HL-60 (cell line): ENCODE measurements at regions not wholly inside any gene's neighbourhood (a gene's known extent, or its start where the extent isn't known, plus 50 kb on each side); places are given as distances from the start of the nearest gene placed in this dataset.

Source experiments
- DNase-seq, 2 experiments: peaks; one replicate each; pipeline ENCODE4 v3.0.0-alpha.2; 2010 to 2020; ENCODE audit warnings: low read depth in 1 of 2, low spot score in 1 of 2
- H3K27ac ChIP-seq: fragments of 250-450 bp; sonication (Bioruptor Pico); replicated peaks from 2 replicates; pipeline ENCODE4 v1.5.1; 2020; ENCODE audit warnings: mild to moderate bottlenecking, moderate library complexity
- H3K27me3 ChIP-seq: fragments of 250-450 bp; sonication (Bioruptor Pico); 2 replicates; pipeline ENCODE4 v1.5.1; 2021; ENCODE audit warnings: mild to moderate bottlenecking, moderate library complexity; ENCODE audit not compliant: insufficient read depth, poor library complexity, severe bottlenecking
- H3K4me3 ChIP-seq: replicated peaks from 2 replicates; pipeline ENCODE4 v1.5.1; 2011; ENCODE audit warnings: mild to moderate bottlenecking, control low read depth, low read length; ENCODE audit not compliant: insufficient read depth
- CTCF ChIP-seq: IDR thresholded peaks from one replicate; pipeline ENCODE4 v1.5.1; 2011; ENCODE audit warnings: low read length, control low read depth, inconsistent platforms; ENCODE audit not compliant: insufficient read depth
- GABPA ChIP-seq: IDR thresholded peaks from 2 replicates; pipeline ENCODE4 v1.6.1; 2012; ENCODE audit warnings: low read depth
- POLR2AphosphoS5 ChIP-seq: IDR thresholded peaks from 2 replicates; pipeline ENCODE4 v1.6.1; 2012; ENCODE audit warnings: low read depth
- REST ChIP-seq: IDR thresholded peaks from 2 replicates; pipeline ENCODE4 v1.6.1; 2012; ENCODE audit warnings: low read depth; ENCODE audit not compliant: insufficient replicate concordance
- SPI1 ChIP-seq: IDR thresholded peaks from 2 replicates; pipeline ENCODE4 v1.6.1; 2012; ENCODE audit warnings: low read depth, mild to moderate bottlenecking, borderline replicate concordance

GRCh38 chr3:72447059-72447946 lies 400.9 kb downstream of the SHQ1 start:
- H3K27me3 ChIP-seq: no peaks in the 10 kb centered on the region

GRCh38 chr3:72446218-72447058 lies 401.8 kb downstream of the SHQ1 start, which contains the start of gene RYBP:
TSS of gene RYBP (minus strand) at chr3:72446621.
- Histone ChIP-seq H3K4me3 (peak within 1 kb of the TSS; percentile 83), H3K27ac (peak within 1 kb of the TSS; percentile 76), H3K27me3 (no peaks in the 10 kb centered on the region)
- peak in 1 of 2 experiments; percentile 14 for DNase-seq
- peak; percentile 30; the same call in 1 of the 2 replicates for TF ChIP-seq GABPA
- no peak for TF ChIP-seq SPI1

More at GRCh38 chr3:72447059-72447946, 400.9 kb downstream of the SHQ1 start:
- Histone ChIP-seq H3K4me3 (peak overlapping the region; percentile 83), H3K27ac (peak overlapping the region; percentile 56)
- peak; percentile 62 to 84 for DNase-seq
- TF ChIP-seq GABPA (no peak), SPI1 (no peak), REST (no peak), POLR2AphosphoS5 (no peak), CTCF (no peak)

- no peaks in the 10 kb centered on the region for H3K27me3 ChIP-seq
- TF ChIP-seq REST: no peak
- no peak for TF ChIP-seq GABPA
- no peak for TF ChIP-seq CTCF
- TF ChIP-seq POLR2AphosphoS5: no peak
- no peak for TF ChIP-seq SPI1
- no peak for DNase-seq
- peak overlapping the region; percentile 76 for H3K27ac ChIP-seq
- peak overlapping the region; percentile 83 for H3K4me3 ChIP-seq
Observed at GRCh38 chr3:72445827-72446217, 402.4 kb downstream of the SHQ1 start.
